ENCODE measurements at regions not wholly inside any gene's neighbourhood (a gene's known extent, or its start where the extent isn't known, plus 50 kb on each side); places are given as distances from the start of the nearest gene placed in this dataset.

DNA sequence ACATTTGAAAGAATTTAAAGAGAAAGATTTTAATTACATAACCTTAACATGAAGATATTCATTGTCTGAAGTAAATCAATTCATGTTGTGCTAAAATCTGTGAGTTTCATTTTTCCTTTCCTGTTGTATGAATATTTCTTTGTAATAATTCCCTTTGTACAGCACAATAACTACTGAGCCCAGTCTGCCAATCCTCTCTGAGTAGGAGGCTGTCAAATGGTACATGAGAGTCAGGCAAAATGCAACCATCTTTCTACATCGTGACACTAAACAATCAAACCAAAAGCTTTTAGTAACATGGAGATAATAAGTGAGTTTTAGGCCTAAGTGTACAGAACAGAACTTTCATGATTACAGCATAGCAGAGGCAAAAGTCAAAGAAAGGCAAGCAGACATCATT lies 165.5 kb downstream of the PLPPR4 start:
- TF ChIP-seq, protein P1, sequence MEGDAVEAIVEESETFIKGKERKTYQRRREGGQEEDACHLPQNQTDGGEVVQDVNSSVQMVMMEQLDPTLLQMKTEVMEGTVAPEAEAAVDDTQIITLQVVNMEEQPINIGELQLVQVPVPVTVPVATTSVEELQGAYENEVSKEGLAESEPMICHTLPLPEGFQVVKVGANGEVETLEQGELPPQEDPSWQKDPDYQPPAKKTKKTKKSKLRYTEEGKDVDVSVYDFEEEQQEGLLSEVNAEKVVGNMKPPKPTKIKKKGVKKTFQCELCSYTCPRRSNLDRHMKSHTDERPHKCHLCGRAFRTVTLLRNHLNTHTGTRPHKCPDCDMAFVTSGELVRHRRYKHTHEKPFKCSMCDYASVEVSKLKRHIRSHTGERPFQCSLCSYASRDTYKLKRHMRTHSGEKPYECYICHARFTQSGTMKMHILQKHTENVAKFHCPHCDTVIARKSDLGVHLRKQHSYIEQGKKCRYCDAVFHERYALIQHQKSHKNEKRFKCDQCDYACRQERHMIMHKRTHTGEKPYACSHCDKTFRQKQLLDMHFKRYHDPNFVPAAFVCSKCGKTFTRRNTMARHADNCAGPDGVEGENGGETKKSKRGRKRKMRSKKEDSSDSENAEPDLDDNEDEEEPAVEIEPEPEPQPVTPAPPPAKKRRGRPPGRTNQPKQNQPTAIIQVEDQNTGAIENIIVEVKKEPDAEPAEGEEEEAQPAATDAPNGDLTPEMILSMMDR (IDR thresholded peaks at IDR 0.05): no peak
- no peak for TF ChIP-seq POLR2A (IDR thresholded peaks at IDR 0.05)

All from gastroesophageal sphincter (tissue), 3 donors.